OCI-LY1 (cell line): ENCODE measurements at regions not wholly inside any gene's neighbourhood (a gene's known extent, or its start where the extent isn't known, plus 50 kb on each side); places are given as distances from the start of the nearest gene placed in this dataset.

Source experiments
- H2AFZ ChIP-seq: fragments of 200-600 bp; sonication (generic), shearing (Covaris generic); 2 replicates; pipeline ENCODE4 v1.6.0; 2014; ENCODE audit warnings: antibody characterized with exemption, mild to moderate bottlenecking, low read length
- H3F3A ChIP-seq: fragments of 200-600 bp; sonication (generic), shearing (Covaris generic); 2 replicates; pipeline ENCODE4 v1.6.0; 2014; ENCODE audit warnings: mild to moderate bottlenecking, antibody characterized with exemption, low read length, moderate library complexity; ENCODE audit not compliant: insufficient read depth
- H3K27ac ChIP-seq: fragments of 200-600 bp; sonication (generic); 2 replicates; pipeline ENCODE4 v1.5.1; 2014; ENCODE audit warnings: low read length, mixed run types, mild to moderate bottlenecking, low read depth; ENCODE audit not compliant: poor library complexity, severe bottlenecking
- H3K27me3 ChIP-seq: fragments of 200-600 bp; sonication (generic); 2 replicates; pipeline ENCODE4 v1.6.0; 2014; ENCODE audit warnings: antibody characterized with exemption, mild to moderate bottlenecking, low read length, moderate library complexity; ENCODE audit not compliant: insufficient read depth
- H3K36me3 ChIP-seq: fragments of 200-600 bp; sonication (generic); 2 replicates; pipeline ENCODE4 v1.6.1; 2014; ENCODE audit warnings: mild to moderate bottlenecking, antibody characterized with exemption, low read length, moderate library complexity, mixed read lengths; ENCODE audit not compliant: insufficient read depth
- H3K4me1 ChIP-seq: fragments of 200-600 bp; sonication (generic); 2 replicates; pipeline ENCODE4 v1.5.1; 2014; ENCODE audit warnings: mild to moderate bottlenecking, low read length, moderate library complexity; ENCODE audit not compliant: insufficient read depth, severe bottlenecking
- H3K4me2 ChIP-seq: fragments of 200-600 bp; sonication (generic), shearing (Covaris generic); 2 replicates; pipeline ENCODE4 v1.6.1; 2014; ENCODE audit warnings: low read length
- H3K4me3 ChIP-seq: fragments of 200-600 bp; sonication (generic); 2 replicates; pipeline ENCODE4 v1.5.1; 2014; ENCODE audit warnings: low read length, low read depth, mild to moderate bottlenecking, mixed read lengths; ENCODE audit not compliant: poor library complexity, severe bottlenecking
- H3K79me2 ChIP-seq: fragments of 200-600 bp; shearing (Covaris generic); 2 replicates; pipeline ENCODE4 v1.6.1; 2016; ENCODE audit warnings: mixed run types, low read length, mixed read lengths; ENCODE audit not compliant: insufficient read depth
- H3K9ac ChIP-seq: fragments of 200-600 bp; sonication (generic), shearing (Covaris generic); 2 replicates; pipeline ENCODE4 v1.6.1; 2014; ENCODE audit warnings: mild to moderate bottlenecking, low read length, mixed read lengths
- H3K9me2 ChIP-seq: fragments of 200-600 bp; sonication (generic), shearing (Covaris generic); 2 replicates; pipeline ENCODE4 v1.6.1; 2014; ENCODE audit warnings: low read depth, mild to moderate bottlenecking, low read length, mixed read lengths
- H3K9me3 ChIP-seq: fragments of 200-600 bp; shearing (Covaris generic); 2 replicates; pipeline ENCODE4 v1.6.1; 2014; ENCODE audit warnings: low read length, mixed read lengths
- H4K20me1 ChIP-seq: fragments of 200-600 bp; sonication (generic), shearing (Covaris generic); 2 replicates; pipeline ENCODE4 v1.6.0; 2016; ENCODE audit warnings: mild to moderate bottlenecking, low read length; ENCODE audit not compliant: insufficient read depth
- CTCF ChIP-seq: fragments of 200-600 bp; sonication (generic), shearing (Covaris generic); IDR thresholded peaks from 2 replicates; pipeline ENCODE4 v1.5.1; 2017; ENCODE audit warnings: mild to moderate bottlenecking, antibody characterized with exemption, low read length, moderate library complexity, mixed read lengths
- EZH2 ChIP-seq: fragments of 200-600 bp; sonication (generic), shearing (Covaris generic); IDR thresholded peaks from 2 replicates; pipeline ENCODE4 v1.8.0; 2017; ENCODE audit warnings: borderline replicate concordance, mixed run types, mild to moderate bottlenecking, antibody characterized with exemption, low read length, moderate library complexity, mixed read lengths

DNA sequence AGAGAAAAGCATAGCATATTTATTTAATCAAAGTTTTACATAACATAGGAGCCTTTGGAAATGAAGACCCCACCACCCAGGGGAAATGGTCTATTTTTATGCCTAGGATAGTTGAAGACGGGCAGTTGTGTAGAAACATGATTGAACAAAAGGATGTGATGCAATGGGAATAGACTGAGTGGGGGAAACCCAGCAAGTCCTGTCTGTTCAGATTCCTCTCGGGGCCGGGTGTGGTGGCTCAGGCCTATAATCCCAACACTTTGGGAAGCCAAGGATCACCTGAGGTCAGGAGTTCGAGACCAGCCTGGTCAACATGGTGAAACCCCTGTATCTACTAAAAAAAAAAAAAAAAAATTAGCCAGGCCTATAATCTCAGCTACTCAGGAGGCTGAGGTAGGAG is 298.3 kb downstream of the MATN1 start:
- no peak overlapping the region for H3K4me3 ChIP-seq
- TF ChIP-seq EZH2, result no peak
- no peak for TF ChIP-seq CTCF
- no peaks in the 10 kb centered on the region for H4K20me1 ChIP-seq
- H3K9ac ChIP-seq, result no peak overlapping the region
- no peaks in the 10 kb centered on the region for H3K36me3 ChIP-seq
- H3F3A ChIP-seq, result no peaks in the 10 kb centered on the region
- H3K79me2 ChIP-seq, result no peaks in the 10 kb centered on the region
- no peaks in the 10 kb centered on the region for H3K27me3 ChIP-seq
- no peaks in the 10 kb centered on the region for H3K9me3 ChIP-seq
- H3K4me1 ChIP-seq, result no peaks in the 10 kb centered on the region
- no peak overlapping the region for H3K27ac ChIP-seq
- H3K4me2 ChIP-seq, result no peak overlapping the region
- no peak overlapping the region for H2AFZ ChIP-seq
- no peaks in the 10 kb centered on the region for H3K9me2 ChIP-seq

DNA sequence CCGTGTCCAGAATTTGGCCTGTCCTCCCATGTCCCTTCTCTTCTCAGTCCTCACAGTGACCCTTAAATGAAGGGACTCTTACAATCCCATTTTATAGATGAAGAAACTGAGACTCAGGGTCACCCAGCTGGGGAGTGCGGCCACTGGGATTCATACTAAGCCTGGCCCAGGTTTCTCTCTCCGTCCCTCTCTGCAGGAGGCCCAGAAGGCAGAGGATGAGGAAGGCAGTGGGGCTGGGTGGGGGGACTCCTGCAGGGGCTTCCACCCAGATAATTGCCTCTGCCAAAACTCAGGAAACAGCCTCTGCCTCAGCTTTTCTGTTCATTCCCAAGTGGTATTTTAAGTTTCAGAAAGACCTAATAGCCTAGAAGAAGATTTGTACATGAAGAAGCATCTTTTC is 299.8 kb downstream of the MATN1 start:
- no peaks in the 10 kb centered on the region for H3K9me3 ChIP-seq
- no peaks in the 10 kb centered on the region for H4K20me1 ChIP-seq
- H3K79me2 ChIP-seq, result no peaks in the 10 kb centered on the region
- no peak overlapping the region for H2AFZ ChIP-seq
- no peaks in the 10 kb centered on the region for H3K9me2 ChIP-seq
- H3K9ac ChIP-seq, result no peak overlapping the region
- H3K36me3 ChIP-seq, result no peaks in the 10 kb centered on the region
- no peaks in the 10 kb centered on the region for H3K4me1 ChIP-seq
- H3K27ac ChIP-seq, result no peak overlapping the region
- no peaks in the 10 kb centered on the region for H3K27me3 ChIP-seq
- no peak overlapping the region for H3K4me3 ChIP-seq
- TF ChIP-seq CTCF (no peak), EZH2 (no peak)
- H3K4me2 ChIP-seq, result no peak overlapping the region
- no peaks in the 10 kb centered on the region for H3F3A ChIP-seq

DNA sequence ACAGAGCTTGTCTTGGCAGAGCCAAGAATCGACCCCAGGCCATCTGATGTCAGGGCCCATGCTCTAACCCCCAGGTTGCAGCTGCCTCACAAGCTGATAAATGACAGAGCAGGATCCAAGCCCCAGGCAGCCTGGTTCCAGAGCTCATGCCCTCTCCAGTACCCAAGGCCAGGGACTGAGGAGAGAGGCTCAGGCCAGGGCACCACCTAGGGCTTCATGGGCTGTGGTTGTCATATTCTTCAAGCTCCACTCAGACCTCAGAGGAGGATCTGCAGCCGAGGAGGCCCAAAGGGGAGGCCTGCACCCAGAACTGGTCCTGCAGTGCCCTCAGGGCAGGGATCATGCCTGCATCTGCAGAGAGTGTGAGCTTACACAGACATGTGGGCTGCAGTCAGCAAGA is 301.1 kb downstream of the MATN1 start:
- H3K27me3 ChIP-seq, result no peaks in the 10 kb centered on the region
- no peak overlapping the region for H3K27ac ChIP-seq
- no peak overlapping the region for H3K4me3 ChIP-seq
- H2AFZ ChIP-seq, result no peak overlapping the region
- TF ChIP-seq EZH2 (no peak), CTCF (no peak)
- no peak overlapping the region for H3K9ac ChIP-seq
- H4K20me1 ChIP-seq, result no peaks in the 10 kb centered on the region
- no peaks in the 10 kb centered on the region for H3K79me2 ChIP-seq
- H3K9me3 ChIP-seq, result no peaks in the 10 kb centered on the region
- H3F3A ChIP-seq, result no peaks in the 10 kb centered on the region
- H3K9me2 ChIP-seq, result no peaks in the 10 kb centered on the region
- no peak overlapping the region for H3K4me2 ChIP-seq
- H3K4me1 ChIP-seq, result no peaks in the 10 kb centered on the region
- H3K36me3 ChIP-seq, result no peaks in the 10 kb centered on the region
